ENCODE measurements at regions not wholly inside any gene's neighbourhood (a gene's known extent, or its start where the extent isn't known, plus 50 kb on each side); places are given as distances from the start of the nearest gene placed in this dataset.

DNA sequence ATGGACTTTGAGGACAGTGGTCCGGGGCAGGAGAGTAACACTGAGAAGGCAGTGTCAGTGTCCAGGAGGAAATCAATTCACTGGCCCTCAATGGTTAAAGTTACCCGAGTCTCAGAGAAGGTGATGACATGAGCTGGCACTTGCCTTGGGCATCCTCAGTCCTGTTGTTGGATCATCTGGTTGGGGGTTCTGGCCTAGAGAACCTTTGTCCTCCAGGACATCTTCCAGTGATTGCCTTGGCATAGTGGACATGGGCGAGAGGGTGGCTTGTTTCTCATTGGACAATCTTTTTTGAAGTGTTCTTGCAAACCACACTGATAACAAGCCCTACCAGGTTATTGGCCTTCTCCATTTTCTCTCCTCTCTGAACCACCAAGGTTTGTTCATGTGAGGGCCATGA lies 83.4 kb upstream of the TERB2 start (continued):
- TF ChIP-seq CTCF (IDR thresholded peaks at IDR 0.05; ENCODE audit: control extremely low read depth in 1 of 3, insufficient read depth in 1 of 3, low read depth in 1 of 3, low read length in 3 of 3) = no peak
- TF ChIP-seq, protein P1, sequence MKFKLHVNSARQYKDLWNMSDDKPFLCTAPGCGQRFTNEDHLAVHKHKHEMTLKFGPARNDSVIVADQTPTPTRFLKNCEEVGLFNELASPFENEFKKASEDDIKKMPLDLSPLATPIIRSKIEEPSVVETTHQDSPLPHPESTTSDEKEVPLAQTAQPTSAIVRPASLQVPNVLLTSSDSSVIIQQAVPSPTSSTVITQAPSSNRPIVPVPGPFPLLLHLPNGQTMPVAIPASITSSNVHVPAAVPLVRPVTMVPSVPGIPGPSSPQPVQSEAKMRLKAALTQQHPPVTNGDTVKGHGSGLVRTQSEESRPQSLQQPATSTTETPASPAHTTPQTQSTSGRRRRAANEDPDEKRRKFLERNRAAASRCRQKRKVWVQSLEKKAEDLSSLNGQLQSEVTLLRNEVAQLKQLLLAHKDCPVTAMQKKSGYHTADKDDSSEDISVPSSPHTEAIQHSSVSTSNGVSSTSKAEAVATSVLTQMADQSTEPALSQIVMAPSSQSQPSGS (IDR thresholded peaks at IDR 0.05; ENCODE audit: low read length) = no peak

All from H1 (cell line).